B cell (primary cell): ENCODE measurements at regions not wholly inside any gene's neighbourhood (a gene's known extent, or its start where the extent isn't known, plus 50 kb on each side); places are given as distances from the start of the nearest gene placed in this dataset.

Experiments
- ATAC-seq: fragments of 200-7000 bp; cut with Tn5 transposase; one replicate; pipeline ENCODE4 v1.10.0; 2021; ENCODE audit warnings: low read depth, mild to moderate bottlenecking, moderate number of reproducible peaks, moderate library complexity
- CTCF ChIA-PET: fragments of 350-600 bp; sonication (Branson Sonifier 250); formaldehyde crosslinking; loops from one replicate; lab custom pipeline; 2021; ENCODE audit warnings: antibody characterized with exemption, inconsistent platforms; lab: Charles Lee
- POLR2A ChIA-PET: fragments of 350-600 bp; sonication (Branson Sonifier 250); formaldehyde crosslinking; loops from one replicate; lab custom pipeline; 2021; ENCODE audit warnings: antibody characterized with exemption; lab: Charles Lee
- DNase-seq: peaks from one replicate; pipeline ENCODE4 v3.0.0; 2013
- H2AFZ ChIP-seq: 2 replicates; pipeline ENCODE4 v1.6.1; 2012; ENCODE audit warnings: mild to moderate bottlenecking, low read depth, low read length; ENCODE audit not compliant: insufficient read depth, poor library complexity, severe bottlenecking
- H3K27ac ChIP-seq, 2 donors: 1 replicate in 1 of 2; 2 replicates in 1 of 2; pipeline ENCODE4 v1.5.1; 2012 to 2013; ENCODE audit warnings: low read length in 2 of 2, mild to moderate bottlenecking in 2 of 2, moderate library complexity in 1 of 2
- H3K27me3 ChIP-seq, 4 experiments: fragments of 200-600 bp in 1 of 4; sonication (generic) in 1 of 4; replicated peaks in 1 of 4; 1 replicate in 2 of 4; 2 replicates in 2 of 4; pipeline versions ENCODE4 v1.6.1 to v1.7.0; 2013 to 2016; ENCODE audit warnings: low read length in 3 of 4, mild to moderate bottlenecking in 2 of 4, mixed read lengths in 1 of 4, moderate library complexity in 1 of 4; ENCODE audit not compliant: insufficient read depth in 4 of 4, control insufficient read depth in 3 of 4; ENCODE audit errors: control extremely low read depth in 1 of 4
- H3K36me3 ChIP-seq, 2 experiments: replicated peaks in 1 of 2; 1 replicate in 1 of 2; 2 replicates in 1 of 2; pipeline versions ENCODE4 v1.6.1 to v1.7.1; 2013; ENCODE audit warnings: low read length in 1 of 2; ENCODE audit not compliant: insufficient read depth in 2 of 2, control insufficient read depth in 1 of 2; ENCODE audit errors: control extremely low read depth in 1 of 2, extremely low read depth in 1 of 2
- H3K4me1 ChIP-seq, 2 donors: fragments of 200-600 bp in 1 of 2; sonication (generic) in 1 of 2; 1 replicate in 1 of 2; 2 replicates in 1 of 2; pipeline versions ENCODE4 v1.5.1 to v1.6.1; 2013 to 2017; ENCODE audit warnings: low read length in 2 of 2; ENCODE audit not compliant: control insufficient read depth in 2 of 2, insufficient read depth in 2 of 2
- H3K4me2 ChIP-seq: replicated peaks from 2 replicates; pipeline ENCODE3; 2012; ENCODE audit warnings: mild to moderate bottlenecking, low read depth, low read length; ENCODE audit not compliant: poor library complexity, severe bottlenecking
- H3K4me3 ChIP-seq, 5 experiments: fragments of 200-600 bp in 1 of 5; sonication (generic) in 1 of 5; 1 replicate in 3 of 5; 2 replicates in 2 of 5; pipeline versions ENCODE4 v1.5.1 to v1.7.0; 2011 to 2016; ENCODE audit warnings: low read length in 4 of 5, mild to moderate bottlenecking in 4 of 5, low read depth in 2 of 5, control low read depth in 1 of 5, moderate library complexity in 1 of 5; ENCODE audit not compliant: insufficient read depth in 1 of 5; ENCODE audit errors: control extremely low read depth in 1 of 5, extremely low read depth in 1 of 5
- H3K79me2 ChIP-seq: fragments of 200-600 bp; sonication (generic); one replicate; pipeline ENCODE4 v1.6.0; 2016; ENCODE audit warnings: low read length; ENCODE audit not compliant: control insufficient read depth, insufficient read depth
- H3K9ac ChIP-seq: fragments of 200-600 bp; sonication (generic); 2 replicates; pipeline ENCODE4 v1.6.1; 2017; ENCODE audit warnings: mild to moderate bottlenecking, low read length, moderate library complexity
- H3K9me3 ChIP-seq, 3 donors: one replicate each; pipeline versions ENCODE4 v1.6.1 to v1.7.1; 2013; ENCODE audit warnings: low read length in 2 of 3; ENCODE audit not compliant: control insufficient read depth in 2 of 3, insufficient read depth in 1 of 3; ENCODE audit errors: control extremely low read depth in 1 of 3
- H4K20me1 ChIP-seq: 2 replicates; pipeline ENCODE4 v1.6.0; 2012; ENCODE audit warnings: mild to moderate bottlenecking, low read length; ENCODE audit not compliant: insufficient read depth, control insufficient read depth, poor library complexity, severe bottlenecking
- H3K27ac Mint-ChIP-seq: one replicate; pipeline ENCODE4 v1.8.0; 2021; ENCODE audit warnings: mixed read lengths
- H3K27me3 Mint-ChIP-seq: one replicate; pipeline ENCODE4 v1.8.0; 2021; ENCODE audit warnings: mixed read lengths
- H3K4me1 Mint-ChIP-seq: one replicate; pipeline ENCODE4 v1.8.0; 2021; ENCODE audit warnings: mixed read lengths
- H3K4me3 Mint-ChIP-seq: one replicate; pipeline ENCODE4 v1.8.0; 2021; ENCODE audit warnings: mixed read lengths
- H3K9me3 Mint-ChIP-seq: one replicate; pipeline ENCODE4 v1.8.0; 2022; ENCODE audit warnings: mixed read lengths; ENCODE audit not compliant: insufficient read depth
- CTCF ChIP-seq: fragments of 200-600 bp; IDR thresholded peaks from one replicate; pipeline ENCODE4 v1.8.0; 2022; ENCODE audit warnings: antibody characterized with exemption, mild to moderate bottlenecking
- EZH2 ChIP-seq: IDR thresholded peaks from 2 replicates; pipeline ENCODE4 v1.6.1; 2012; ENCODE audit warnings: borderline replicate concordance, low read depth, mild to moderate bottlenecking, moderate library complexity, low read length; ENCODE audit not compliant: insufficient read depth, poor library complexity, severe bottlenecking
- WGBS: methylation state at CpG from one replicate; pipeline ENCODE4 v1.1.5; 2013; ENCODE audit warnings: missing lambda C conversion rate; ENCODE audit not compliant: insufficient coverage; 5-methylcytosine and 5-hydroxymethylcytosine counted together
- intact Hi-C: fragments of 100-400 bp; cut with micrococcal nuclease; formaldehyde crosslinking; loops from one replicate; pipeline ENCODE4 v1.10.0; 2022

GRCh38 chr9:124197177-124198095 lies 60.3 kb upstream of the NEK6 start:
- H3K27me3 ChIP-seq: no peaks in the 10 kb centered on the region
- H3K27ac ChIP-seq: peak overlapping the region; percentile 82 to 90
- ATAC-seq: peak; percentile 84
- TF ChIP-seq CTCF: peak; percentile 33
- TF ChIP-seq EZH2: no peak
- H3K9me3 ChIP-seq: peaks cover 0 to 11% (median 7%) of the 10 kb centered on the region in 3 donors
- Mint-ChIP-seq H3K27me3 (no peaks in the 10 kb centered on the region), H3K9me3 (peaks cover 11% of the 10 kb centered on the region), H3K4me1 (peaks cover 57% of the 10 kb centered on the region), H3K27ac (peak overlapping the region; percentile 99), H3K4me3 (peak overlapping the region; percentile 81)
- ChIA-PET POLR2A (interaction anchor here (0.6 to 1.8 kb wide), 10 partner anchors 14 to 157 kb away, joined by 3 to 18 read pairs (median 3); no protein-coding TSS in a partner anchor), CTCF (interaction anchor here (0.7 to 3.9 kb wide), 23 partner anchors 9 to 128 kb away, joined by 3 to 44 read pairs (median 5); no protein-coding TSS in a partner anchor)
- no peaks in the 10 kb centered on the region for H3K79me2 ChIP-seq
- peak overlapping the region; percentile 46 for H3K9ac ChIP-seq
- peak overlapping the region; percentile 74 for H3K4me2 ChIP-seq
- no peaks in the 10 kb centered on the region for H3K36me3 ChIP-seq
- DNase-seq: peak; percentile 88
- H4K20me1 ChIP-seq: no peaks in the 10 kb centered on the region
- intact Hi-C loops: loop anchor here (1.0 kb wide), 2 partner anchors 21 to 70 kb away; no protein-coding TSS in a partner anchor
- peak overlapping the region in 4 of 5 experiments; percentile 22 to 42 (median 30) for H3K4me3 ChIP-seq
- peak overlapping the region; percentile 82 for H2AFZ ChIP-seq
- 28% methylated on average over 11 of the region's 14 CpGs for WGBS
- peaks cover 53 to 59% of the 10 kb centered on the region in 2 donors for H3K4me1 ChIP-seq

GRCh38 chr9:124198331-124198730 lies 59.4 kb upstream of the NEK6 start:
- Histone ChIP-seq H2AFZ (no peak overlapping the region), H3K4me3 (no peak overlapping the region), H3K36me3 (no peaks in the 10 kb centered on the region), H3K4me2 (no peak overlapping the region), H3K9ac (no peak overlapping the region), H3K27me3 (no peaks in the 10 kb centered on the region), H3K27ac (peak overlapping the region; percentile 30 to 82), H4K20me1 (no peaks in the 10 kb centered on the region), H3K9me3 (peaks cover 0 to 11% (median 7%) of the 10 kb centered on the region in 3 donors), H3K79me2 (no peaks in the 10 kb centered on the region), H3K4me1 (peaks cover 61 to 68% of the 10 kb centered on the region in 2 donors)
- ATAC-seq (no peak), DNase-seq (peak; percentile 24)
- Mint-ChIP-seq H3K27ac (peak overlapping the region; percentile 99), H3K9me3 (peaks cover 11% of the 10 kb centered on the region), H3K27me3 (no peaks in the 10 kb centered on the region), H3K4me1 (peaks cover 63% of the 10 kb centered on the region), H3K4me3 (peak overlapping the region; percentile 23)
- TF ChIP-seq CTCF: no peak
- TF ChIP-seq EZH2: no peak
- POLR2A ChIA-PET: interaction anchor here (0.9 to 1.8 kb wide), 4 partner anchors 13 to 64 kb away, joined by 4 to 18 read pairs (median 6); no protein-coding TSS in a partner anchor
- intact Hi-C loops: no loop called here
- WGBS: 95% methylated on average over 2 of the region's 5 CpGs
- CTCF ChIA-PET: interaction anchor here (0.6 to 3.9 kb wide), 14 partner anchors 11 to 127 kb away, joined by 3 to 44 read pairs (median 8); no protein-coding TSS in a partner anchor
